ENCODE measurements at regions not wholly inside any gene's neighbourhood (a gene's known extent, or its start where the extent isn't known, plus 50 kb on each side); places are given as distances from the start of the nearest gene placed in this dataset.

DNA sequence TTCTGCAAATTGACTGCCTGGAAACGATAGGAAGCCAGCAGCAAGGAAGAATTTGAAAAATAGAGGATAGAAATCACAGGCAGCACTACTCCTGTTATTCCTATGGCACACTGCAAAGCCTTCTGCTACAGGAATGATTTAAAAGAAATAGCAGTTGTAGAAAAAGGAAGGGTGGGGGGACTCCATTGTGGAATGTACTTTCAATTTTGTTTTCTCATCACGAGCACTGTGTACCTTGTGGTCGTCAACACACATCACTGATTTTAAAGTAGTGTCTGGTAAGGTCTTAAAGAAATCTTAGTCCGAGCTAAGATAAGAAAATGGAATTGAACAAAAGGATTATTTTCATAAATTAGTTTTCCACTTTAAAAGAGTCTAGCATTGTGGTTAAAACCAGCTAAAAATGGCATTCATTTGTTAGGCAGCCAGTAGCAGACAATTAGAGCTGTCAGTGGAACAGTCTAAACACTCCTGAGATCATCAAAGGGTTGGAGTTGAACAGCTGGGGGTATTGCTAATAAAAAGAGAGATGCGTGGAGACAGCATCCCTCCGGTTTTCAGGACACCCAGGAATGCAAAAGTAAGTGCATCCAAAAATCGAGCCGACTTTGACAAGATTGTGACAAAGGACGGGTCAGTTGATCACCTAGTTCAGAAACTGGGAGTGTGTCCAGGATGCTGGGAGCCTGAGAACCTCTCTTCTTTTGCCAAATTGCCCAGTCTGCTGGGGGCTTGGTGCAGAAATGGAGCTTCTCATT is 97.8 kb upstream of the WWC1 start:
- DNase-seq = no peak

DNA sequence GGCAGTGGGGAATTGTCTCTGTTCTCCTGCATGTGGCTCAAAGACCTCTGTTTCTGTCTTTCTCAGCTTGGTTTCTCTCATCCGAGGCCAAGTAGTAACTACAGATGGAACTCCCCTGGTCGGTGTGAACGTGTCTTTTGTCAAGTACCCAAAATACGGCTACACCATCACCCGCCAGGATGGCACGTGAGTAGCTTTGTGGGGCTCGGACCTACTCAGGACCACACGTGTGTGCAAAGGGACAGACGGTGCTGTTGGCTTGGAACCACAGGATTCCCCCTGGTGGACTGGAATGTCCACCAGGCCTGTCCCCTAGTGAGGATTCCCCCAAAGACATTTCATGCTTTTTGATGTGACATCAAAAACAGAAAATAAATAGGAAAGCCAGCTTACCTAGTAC is 96.3 kb upstream of the WWC1 start:
- no peak for DNase-seq

DNA sequence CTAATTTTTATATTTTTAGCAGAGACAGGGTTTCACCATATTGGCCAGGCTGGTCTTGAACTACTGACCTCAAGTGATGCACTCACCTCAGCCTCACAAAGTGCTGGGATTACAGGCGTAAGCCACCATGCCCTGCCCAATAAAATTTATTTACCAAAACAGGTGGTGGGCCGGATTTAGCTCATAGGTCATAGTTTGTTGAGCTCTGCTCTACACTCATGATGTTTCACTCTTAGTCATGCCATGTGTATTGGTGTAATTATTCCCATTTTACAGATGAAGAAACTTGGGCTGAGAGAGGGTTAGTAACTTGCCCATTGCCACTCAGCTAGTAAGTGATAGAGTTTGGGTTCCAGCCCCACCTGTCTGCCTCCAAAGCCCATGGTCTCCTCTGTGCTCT is 93.1 kb upstream of the WWC1 start:
- DNase-seq = no peak

DNA sequence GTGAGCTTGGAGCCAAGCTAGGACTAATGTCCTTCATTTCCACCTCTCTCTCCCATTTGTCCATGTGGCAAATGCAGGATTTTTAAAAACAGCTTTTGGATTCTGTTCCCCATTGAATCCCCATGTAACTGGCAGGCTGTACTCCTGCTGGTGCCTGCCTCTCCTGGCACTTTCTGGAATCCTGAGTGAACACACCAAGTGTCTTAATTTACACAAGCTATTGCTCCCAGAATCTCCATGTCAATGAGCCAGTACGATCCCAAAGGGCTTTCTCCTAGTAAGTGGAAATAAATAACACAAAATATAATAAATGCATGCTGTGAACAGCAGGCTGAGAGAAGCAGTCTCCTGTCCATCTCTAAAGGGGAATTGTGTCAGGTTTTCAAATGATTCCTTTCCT is 88.4 kb upstream of the WWC1 start:
- no peak for DNase-seq

DNA sequence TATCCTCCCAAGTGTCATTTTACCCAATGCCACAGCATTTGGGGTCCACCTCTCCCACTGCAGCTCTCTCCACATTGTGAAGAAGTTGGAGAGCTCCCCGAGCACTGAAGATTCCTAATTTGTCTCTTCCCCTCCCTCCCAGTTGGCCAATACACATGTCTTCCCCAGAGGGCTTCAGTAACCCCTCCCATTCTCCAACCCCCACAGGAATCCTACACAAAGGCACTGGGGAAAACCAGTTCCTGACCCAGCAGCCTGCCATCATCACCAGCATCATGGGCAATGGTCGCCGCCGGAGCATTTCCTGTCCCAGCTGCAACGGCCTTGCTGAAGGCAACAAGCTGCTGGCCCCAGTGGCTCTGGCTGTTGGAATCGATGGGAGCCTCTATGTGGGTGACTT is 87.3 kb upstream of the WWC1 start:
- DNase-seq = no peak

DNA sequence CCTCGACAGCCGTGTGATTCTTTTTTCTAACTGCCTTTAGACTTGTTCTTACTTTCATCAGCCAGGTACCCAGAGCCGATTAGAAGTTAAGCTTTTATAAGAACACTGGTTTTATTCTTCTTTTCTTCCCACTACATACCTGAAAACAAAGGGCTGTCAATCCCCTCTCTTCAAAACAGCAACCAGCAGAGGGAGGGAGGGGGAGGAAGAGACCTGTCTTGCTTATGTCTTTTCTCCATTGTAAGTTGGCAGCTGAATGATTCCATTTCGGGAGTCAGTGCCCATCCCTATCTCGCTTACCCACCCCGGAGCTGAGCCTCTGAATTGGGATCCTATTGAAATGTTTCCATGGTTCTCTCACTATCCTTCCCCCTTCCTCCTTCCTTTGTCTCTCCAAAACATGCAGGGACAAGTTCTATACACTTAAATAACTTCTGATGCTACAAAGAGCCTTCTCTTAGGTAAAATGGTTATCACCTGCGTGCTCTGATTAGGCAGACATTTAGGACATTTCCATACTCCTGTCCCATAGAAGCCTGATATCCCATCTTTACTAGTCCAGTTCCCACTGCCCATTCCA is 83.9 kb upstream of the WWC1 start:
- no peak for DNase-seq

DNA sequence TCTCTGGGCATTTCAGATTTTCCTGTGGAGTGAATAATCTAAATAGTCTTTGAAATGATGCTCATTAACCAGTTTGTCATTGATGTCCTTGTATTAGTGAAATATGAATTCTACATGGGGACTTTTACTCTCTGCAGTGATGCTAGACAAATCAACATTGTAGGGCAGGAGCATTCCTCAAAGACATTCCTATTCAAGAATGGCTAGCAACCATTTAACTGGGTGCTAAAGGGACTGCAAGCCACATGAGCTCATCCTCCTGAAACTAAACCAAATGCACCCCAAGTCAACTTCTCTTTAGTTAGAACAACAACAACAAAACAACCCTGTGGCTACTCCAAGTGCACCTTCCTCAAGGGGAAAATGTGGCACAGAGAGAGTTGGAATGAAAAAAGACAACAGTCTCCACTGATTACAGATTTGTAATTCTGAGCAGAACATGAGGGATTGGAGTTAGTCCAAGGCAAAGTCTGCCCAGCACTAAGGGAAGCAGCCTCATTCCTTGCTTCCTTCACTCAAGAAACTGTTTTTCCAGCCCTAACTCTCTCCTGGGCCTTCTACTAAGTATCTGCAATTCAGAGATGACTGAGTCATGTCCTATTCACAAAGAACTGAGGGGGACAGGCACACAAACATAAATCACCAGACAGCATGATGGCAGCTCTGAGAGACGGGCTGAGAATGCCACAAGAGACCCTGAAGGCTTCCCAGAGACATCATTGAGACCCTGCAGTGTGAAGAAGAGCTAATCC is 82.0 kb upstream of the WWC1 start:
- no peak for DNase-seq

DNA sequence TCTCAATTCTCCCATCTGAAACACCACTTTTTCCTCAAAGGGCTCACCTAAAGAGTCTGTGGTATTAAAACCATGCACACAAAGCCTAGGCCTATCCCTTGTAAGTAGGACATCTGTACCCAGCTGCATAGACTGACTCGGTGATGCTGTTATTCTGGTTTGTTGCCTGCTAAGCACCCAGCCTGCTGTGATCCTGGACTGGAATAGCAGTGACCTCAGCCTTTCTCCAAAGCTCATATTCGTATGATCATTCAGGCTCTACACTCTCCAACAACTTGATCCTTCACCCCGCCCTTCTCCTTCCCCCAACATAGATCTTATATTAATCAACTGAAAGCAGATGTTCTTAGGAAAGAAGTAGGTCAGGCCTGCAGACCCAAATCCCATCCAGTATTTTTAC is 81.4 kb upstream of the WWC1 start:
- DNase-seq = no peak

DNA sequence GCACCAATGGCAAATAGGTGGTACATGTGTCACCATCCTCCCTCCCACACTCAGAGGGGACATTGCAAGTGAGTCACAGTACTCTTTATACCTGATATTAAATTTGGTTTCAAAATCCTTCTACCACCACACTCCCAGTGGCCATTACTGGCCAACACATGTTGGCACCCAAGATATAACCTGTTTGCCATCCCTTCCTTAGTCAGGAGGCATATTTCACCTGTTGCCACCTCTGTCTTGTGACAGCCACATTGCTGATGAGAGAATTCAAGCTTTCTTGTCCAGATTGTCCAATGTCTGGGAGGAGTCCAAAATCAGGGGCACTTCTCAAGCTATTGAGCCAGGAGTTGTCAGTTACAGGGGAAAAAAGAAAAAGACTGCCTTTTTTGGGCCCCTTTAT is 80.2 kb upstream of the WWC1 start:
- DNase-seq = no peak

DNA sequence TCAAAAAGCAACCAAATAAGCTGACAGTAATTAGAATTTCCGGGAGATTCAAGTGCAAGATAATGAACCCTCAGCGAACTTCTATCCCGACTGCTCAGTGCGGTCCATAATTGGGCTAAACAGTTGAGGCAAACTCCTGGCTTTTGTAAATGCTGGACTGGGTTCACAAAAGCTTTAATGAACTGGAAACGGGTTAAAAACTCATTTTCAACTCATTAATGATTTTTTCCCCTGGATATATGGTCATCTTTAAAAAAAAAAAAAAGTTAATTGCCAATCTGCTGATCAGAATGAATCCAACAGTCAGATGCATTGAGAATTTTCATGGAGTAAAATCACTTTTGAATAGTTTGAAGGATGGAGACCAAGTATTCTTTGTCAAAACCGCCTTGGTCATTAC is 79.5 kb upstream of the WWC1 start:
- DNase-seq = no peak

DNA sequence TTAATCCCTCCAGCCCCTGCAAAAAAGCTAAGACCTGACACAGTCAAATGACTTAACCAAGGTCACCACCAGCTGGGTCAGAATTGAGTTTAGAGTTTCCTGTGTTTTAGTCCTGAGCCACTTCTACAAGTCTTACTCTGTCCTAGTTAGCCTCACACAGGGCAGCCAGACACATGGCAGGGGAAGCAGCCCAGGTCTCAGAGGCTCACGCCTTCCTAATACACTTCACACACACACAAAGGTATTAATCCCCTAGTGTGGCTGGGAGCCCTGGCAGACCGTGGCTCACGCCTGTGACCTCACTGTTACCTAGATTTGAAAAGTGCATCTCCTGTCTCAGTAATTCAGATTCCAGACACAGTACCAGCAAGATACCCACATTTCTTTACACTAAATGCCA is 77.4 kb upstream of the WWC1 start:
- no peak for DNase-seq

DNA sequence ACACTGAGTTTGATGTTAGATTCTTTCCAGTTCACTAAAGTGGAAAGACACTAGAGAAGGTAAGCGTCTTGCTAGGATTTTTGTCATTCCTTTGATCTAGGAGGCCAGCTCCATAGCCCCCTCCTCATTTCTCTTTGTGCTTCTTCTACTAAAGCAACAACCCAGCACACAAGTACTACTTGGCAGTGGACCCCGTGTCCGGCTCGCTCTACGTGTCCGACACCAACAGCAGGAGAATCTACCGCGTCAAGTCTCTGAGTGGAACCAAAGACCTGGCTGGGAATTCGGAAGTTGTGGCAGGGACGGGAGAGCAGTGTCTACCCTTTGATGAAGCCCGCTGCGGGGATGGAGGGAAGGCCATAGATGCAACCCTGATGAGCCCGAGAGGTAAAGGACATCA is 76.6 kb upstream of the WWC1 start:
- no peak for DNase-seq

DNA sequence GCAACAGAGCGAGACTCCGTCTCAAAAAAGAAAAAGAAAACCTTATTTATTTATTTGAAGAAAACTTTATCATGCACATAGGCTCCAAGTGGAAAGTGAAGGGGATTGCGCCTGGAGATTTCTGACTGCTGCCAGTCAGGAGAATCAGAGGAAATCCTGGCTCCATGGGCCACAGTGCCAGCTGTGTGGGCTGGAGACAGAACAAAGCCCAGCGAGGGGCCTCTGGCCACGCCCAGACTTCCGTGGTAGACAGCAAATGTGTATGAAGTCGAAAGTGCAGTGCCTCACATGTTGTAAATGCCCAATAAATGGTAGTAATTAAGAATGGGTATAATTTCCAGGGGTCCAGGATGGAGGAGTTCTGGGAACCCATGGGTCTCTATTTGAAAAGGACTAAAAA is 75.8 kb upstream of the WWC1 start:
- no peak for DNase-seq

DNA sequence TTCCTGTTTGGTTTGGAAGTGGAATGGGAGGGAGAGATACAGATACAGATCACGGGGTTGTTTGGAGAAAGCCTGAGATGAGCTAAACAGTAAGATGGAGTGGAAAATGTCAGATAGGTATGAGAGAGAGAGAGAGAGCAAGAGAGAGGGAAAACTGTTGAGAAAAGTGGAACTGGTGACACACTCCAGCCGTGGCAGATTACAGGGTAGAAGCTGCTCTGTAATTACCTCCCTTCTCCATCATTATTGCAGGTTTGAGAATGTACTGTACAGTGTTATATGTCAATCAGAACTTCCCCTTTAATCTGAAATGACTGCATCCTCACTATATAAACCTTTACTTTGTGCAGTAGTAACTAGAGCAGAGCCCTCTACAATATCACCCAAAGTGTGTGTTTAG is 74.5 kb upstream of the WWC1 start:
- DNase-seq = no peak

DNA sequence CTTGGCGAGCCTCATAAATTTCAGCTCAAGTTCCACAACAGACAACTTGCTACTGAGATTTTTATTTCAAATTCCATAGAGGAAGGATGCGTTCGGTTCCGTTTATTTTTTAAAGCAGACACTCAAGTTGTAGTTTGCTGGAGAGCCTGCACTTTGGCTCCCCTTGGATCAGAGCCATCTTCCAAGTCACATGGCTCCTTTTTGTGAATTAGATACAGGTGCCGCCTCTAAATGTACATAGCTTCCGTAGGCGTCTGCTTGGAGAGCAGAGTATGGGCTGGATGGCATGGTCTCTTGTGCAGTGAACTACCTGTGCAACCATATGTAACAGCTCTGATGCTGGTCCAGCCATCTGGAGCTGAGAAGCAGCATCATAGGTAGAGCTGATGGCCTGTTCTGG is 73.9 kb upstream of the WWC1 start:
- no peak for DNase-seq

DNA sequence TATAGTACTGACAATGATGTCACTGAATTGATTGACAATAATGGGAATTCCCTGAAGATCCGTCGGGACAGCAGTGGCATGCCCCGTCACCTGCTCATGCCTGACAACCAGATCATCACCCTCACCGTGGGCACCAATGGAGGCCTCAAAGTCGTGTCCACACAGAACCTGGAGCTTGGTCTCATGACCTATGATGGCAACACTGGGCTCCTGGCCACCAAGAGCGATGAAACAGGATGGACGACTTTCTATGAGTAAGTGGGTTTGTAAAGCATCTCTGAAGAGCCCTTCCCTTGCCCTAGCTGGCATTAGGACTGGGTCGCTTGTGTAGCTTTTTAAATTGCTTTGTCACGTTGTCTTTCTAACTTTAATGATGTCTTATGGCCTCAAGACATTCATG is 72.7 kb upstream of the WWC1 start:
- no peak for DNase-seq

DNA sequence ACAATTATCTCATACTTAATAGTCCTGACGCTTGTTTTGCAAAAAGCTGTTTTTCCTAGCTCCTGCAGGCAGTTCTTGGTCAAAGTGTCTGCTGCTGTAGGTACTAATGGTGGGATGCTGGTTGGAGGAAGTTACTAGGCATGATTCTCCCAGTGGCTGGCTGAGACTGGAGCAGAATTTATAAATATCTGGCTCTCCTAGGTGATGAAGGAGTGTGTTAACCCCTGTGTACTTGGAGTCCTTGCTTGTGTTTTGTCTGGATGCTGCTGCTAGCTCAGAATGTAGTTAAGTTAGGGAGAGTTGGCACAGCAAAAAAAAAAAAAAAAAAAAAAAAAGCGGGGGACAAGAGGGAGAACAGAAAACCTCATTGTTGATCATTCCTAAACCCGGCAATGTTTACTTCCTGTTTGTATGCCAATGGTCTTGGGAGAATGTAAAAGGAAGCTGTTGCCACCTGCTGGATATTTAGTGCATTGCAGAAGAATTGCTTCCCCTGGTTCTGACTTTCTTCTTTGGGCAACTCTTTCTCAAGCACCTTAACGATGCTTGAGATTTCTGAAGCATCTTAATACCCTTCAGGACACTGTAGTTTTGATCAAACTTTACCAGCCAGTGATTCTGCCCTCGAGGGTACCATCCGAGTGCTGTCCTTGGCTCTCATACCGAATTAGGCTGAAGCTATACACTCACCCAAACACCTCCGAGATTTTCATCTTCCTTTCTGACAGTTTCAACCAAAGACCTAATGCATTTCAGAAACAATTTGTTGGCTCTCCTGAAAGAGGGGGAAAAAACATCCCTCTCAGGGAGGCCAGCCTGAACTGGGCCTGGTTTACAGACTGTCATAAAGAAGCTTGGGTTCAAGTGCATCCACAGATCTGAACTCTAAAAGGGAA is 71.7 kb upstream of the WWC1 start:
- DNase-seq = no peak

DNA sequence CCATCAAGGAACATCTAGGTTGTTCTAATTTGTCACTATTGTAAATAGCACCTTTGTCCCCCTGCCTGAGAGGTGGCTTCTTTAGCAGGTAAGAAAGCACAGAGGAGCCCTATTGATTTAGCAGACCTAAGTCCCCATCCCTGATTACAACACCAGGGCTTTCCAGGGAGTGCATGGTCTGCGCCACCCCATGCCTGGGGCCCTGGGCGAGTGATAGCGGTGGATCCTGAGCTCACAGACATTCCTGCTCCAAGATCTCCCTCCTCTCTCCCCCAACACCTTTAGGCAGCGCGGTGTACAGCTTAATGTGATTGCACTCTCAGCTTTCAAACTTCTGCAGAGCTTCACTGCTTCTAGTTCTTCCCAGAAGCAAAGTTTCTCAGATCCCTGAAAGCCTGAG is 67.4 kb upstream of the WWC1 start:
- DNase-seq = no peak

DNA sequence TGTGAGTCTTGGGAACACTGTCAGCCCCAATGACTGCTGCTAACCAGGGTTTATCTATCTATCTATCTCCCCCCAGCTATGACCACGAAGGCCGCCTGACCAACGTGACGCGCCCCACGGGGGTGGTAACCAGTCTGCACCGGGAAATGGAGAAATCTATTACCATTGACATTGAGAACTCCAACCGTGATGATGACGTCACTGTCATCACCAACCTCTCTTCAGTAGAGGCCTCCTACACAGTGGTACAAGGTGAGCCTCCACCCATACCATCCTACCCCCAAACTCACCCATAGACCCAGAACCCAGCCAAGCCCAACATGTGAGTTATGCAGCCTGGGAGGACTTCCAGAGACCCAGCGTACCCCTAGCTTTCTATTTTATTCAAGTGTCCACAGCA is 65.4 kb upstream of the WWC1 start:
- DNase-seq = no peak

DNA sequence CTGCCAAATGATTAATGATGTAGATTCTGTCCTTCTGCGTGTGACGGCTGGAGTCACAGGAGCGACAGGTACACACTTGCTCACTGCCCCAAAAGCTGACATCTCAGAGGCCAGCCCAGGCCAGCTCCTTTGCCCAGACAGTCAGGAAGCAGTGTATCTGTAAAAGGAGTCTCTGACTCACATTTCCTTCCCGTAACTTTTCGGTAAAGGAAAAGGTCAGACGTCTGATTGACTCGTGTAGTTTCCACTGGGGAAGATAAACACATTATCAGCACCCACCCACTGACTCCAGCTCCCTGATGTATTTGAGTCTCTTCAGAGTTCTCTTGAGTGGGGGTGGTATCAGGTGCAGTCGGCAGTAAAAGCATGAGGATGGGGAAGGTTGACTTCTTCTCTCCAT is 64.4 kb upstream of the WWC1 start:
- no peak for DNase-seq

DNA sequence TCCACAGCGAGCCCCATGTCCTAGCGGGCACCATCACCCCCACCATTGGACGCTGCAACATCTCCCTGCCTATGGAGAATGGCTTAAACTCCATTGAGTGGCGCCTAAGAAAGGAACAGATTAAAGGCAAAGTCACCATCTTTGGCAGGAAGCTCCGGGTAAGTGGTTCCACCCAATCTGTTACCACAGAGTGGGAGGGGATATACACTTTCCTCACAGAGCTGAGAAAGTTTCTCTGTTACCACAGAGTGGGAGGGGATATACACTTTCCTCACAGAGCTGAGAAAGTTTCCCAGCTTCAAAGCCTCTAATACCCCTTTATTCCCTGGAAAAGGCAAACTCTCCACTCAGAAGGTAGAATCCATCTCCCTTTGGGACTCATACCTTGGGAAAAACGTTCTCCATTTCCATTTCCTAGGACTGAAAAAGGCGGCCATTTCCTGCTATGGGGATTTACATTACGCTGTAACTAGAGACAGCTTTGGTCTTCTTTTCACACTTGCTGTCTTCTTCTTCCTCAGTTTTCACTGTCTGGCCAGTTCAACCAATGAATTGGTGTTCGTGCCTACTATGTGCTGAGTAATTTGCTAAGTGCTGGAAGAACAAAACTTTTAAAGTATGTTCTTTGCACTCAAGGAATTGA is 63.4 kb upstream of the WWC1 start:
- DNase-seq = no peak

DNA sequence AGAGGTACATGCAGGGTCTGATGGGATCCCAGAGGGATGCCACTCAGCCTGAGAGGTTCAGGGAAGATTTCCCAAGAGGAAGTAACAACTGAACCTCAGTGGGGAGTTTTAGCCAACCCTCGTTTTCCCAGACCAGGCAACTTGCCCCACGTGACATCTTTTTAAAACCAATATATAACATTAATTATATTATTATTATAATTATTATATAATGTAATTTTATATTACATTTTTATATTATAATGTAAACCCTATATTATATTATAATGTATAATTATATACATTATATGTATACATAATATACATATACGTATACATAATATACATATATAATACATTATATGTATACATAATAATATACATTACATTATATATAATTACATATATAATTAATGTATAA is 62.8 kb upstream of the WWC1 start:
- DNase-seq = no peak

DNA sequence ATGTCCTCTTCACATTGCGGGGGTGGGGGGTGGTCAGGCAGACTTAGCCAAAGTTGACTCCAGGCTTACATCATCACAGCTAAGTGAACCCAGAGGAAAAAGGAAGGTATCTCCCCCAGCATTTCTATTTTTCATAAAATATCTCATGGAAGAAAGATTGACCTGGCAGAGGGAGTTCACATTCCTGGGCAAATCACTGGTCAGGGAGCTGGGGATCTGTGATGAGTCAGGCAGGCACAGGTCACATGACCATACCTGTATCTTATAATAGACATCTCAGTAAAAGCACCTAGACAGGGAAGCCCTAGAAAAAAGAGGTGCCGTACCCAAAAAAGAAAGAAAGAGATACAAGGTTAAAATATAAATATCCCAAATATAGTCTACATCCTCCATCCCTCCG is 57.3 kb upstream of the WWC1 start:
- no peak for DNase-seq
